GM12873 (cell line): ENCODE measurements at regions not wholly inside any gene's neighbourhood (a gene's known extent, or its start where the extent isn't known, plus 50 kb on each side); places are given as distances from the start of the nearest gene placed in this dataset.

ENCODE experiments used
- TF ChIP-seq, protein P1 (sequence below): IDR thresholded peaks from 2 replicates; pipeline ENCODE4 v1.5.1; 2012; ENCODE audit warnings: low read depth, mild to moderate bottlenecking, moderate library complexity, low read length, control low read depth; ENCODE audit not compliant: insufficient read depth; ENCODE audit errors: missing control alignments

DNA sequence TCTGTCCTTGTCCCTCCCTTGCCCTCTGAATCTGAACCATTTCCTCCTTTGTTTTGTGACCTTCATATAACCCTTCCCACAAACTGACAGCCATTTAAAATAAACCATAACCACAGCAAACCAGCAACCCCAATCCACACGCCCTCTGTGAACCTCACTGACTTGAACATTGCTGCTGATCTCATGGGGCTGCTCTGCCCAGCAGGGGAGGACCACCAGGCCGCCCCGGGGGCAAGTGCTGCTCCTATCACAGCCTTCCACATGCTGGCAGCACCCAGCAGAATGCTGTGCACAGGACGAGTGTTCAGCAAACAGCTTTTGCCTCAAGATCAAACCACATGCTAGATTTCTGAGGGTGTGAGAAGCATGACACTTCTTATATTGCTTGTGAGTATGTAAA lies 73.9 kb upstream of the UXS1 start:
- TF ChIP-seq, protein P1, sequence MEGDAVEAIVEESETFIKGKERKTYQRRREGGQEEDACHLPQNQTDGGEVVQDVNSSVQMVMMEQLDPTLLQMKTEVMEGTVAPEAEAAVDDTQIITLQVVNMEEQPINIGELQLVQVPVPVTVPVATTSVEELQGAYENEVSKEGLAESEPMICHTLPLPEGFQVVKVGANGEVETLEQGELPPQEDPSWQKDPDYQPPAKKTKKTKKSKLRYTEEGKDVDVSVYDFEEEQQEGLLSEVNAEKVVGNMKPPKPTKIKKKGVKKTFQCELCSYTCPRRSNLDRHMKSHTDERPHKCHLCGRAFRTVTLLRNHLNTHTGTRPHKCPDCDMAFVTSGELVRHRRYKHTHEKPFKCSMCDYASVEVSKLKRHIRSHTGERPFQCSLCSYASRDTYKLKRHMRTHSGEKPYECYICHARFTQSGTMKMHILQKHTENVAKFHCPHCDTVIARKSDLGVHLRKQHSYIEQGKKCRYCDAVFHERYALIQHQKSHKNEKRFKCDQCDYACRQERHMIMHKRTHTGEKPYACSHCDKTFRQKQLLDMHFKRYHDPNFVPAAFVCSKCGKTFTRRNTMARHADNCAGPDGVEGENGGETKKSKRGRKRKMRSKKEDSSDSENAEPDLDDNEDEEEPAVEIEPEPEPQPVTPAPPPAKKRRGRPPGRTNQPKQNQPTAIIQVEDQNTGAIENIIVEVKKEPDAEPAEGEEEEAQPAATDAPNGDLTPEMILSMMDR: no peak

GRCh38 chr2:106261871-106262321 lies 67.8 kb upstream of the UXS1 start:
- TF ChIP-seq, protein P1: no peak

- TF ChIP-seq, protein P1: no peak
These were observed 63.7 kb upstream of the UXS1 start for GRCh38 chr2:106257830-106258229.

GRCh38 chr2:106257135-106257534 lies 63.0 kb upstream of the UXS1 start:
- TF ChIP-seq, protein P1: no peak

DNA sequence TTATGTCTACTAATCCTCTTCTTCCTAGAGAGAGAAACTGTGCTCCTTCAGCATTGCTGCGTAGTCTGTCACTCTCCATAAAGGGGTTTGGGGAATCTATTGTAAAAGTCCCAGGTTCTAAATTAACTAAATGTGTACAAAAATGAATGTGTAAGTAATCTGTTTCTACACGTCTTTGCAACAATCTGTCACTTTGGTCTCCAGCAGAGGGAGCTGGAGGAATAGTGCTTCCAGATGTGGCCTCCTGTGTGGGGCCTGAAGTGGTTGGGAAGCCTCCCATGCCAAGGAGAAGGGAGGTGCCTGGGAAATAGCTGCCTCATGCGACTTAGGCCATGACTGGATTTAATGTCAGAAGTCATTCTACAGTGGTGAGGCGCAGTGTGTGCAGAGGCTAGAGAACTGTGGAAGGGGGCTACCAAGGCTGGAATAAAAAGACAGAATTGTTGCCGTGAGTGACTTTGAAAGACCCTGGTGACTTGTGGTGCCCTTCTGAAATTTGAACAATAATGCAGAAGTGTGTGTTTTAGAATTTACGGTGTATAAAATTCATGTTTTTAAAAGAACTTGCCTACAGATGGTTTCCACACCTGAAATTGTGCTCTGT lies 54.5 kb upstream of the UXS1 start:
- TF ChIP-seq, protein P1: peak; percentile 7
